HPDE6-E6E7 (cell line): ENCODE measurements at regions not wholly inside any gene's neighbourhood (a gene's known extent, or its start where the extent isn't known, plus 50 kb on each side); places are given as distances from the start of the nearest gene placed in this dataset.
"Not testable (repeated sequence)": the region's sequence is repeated elsewhere in the genome, so short reads cannot be mapped to it uniquely, and the experiment has no call there.

Experiments
- DNase-seq: peaks from one replicate; pipeline ENCODE4 v3.0.0; 2011; ENCODE audit warnings: missing footprints; ENCODE audit errors: extremely low spot score

- DNase-seq: no peak
These were observed 129.2 kb downstream of the MYCN start for GRCh38 chr2:16069663-16069932.

- no peak for DNase-seq
These were observed 128.2 kb downstream of the MYCN start for GRCh38 chr2:16068552-16068940.

- no peak for DNase-seq
These were observed 127.7 kb downstream of the MYCN start for GRCh38 chr2:16067866-16068551.

- DNase-seq: no peak
These were observed 127.1 kb downstream of the MYCN start for GRCh38 chr2:16067444-16067843.

GRCh38 chr2:16067037-16067406 is 126.7 kb downstream of the MYCN start:
- DNase-seq: no peak

GRCh38 chr2:16066261-16067036 is 126.1 kb downstream of the MYCN start:
- DNase-seq: no peak

- not testable (repeated sequence) for DNase-seq
These were observed 125.1 kb downstream of the MYCN start for GRCh38 chr2:16065272-16066069.

- DNase-seq: no peak
These were observed 124.4 kb downstream of the MYCN start for GRCh38 chr2:16064745-16065144.

GRCh38 chr2:16063955-16064633 is 123.7 kb downstream of the MYCN start:
- DNase-seq: no peak

GRCh38 chr2:16063251-16063850 is 123.0 kb downstream of the MYCN start:
- DNase-seq: no peak

GRCh38 chr2:16062471-16063250 is 122.3 kb downstream of the MYCN start:
- DNase-seq: no peak

GRCh38 chr2:16061441-16062217 is 121.3 kb downstream of the MYCN start:
- DNase-seq: no peak

GRCh38 chr2:16060936-16061338 is 120.6 kb downstream of the MYCN start:
- no peak for DNase-seq

- DNase-seq: no peak
These were observed 120.0 kb downstream of the MYCN start for GRCh38 chr2:16060125-16060935.

- no peak for DNase-seq
These were observed 119.2 kb downstream of the MYCN start for GRCh38 chr2:16059393-16060016.

GRCh38 chr2:16058747-16059358 is 118.5 kb downstream of the MYCN start:
- DNase-seq: no peak

- DNase-seq: no peak
These were observed 117.9 kb downstream of the MYCN start for GRCh38 chr2:16058256-16058655.

- DNase-seq: no peak
These were observed 117.3 kb downstream of the MYCN start for GRCh38 chr2:16057661-16058060.
